ENCODE measurements at regions not wholly inside any gene's neighbourhood (a gene's known extent, or its start where the extent isn't known, plus 50 kb on each side); places are given as distances from the start of the nearest gene placed in this dataset.

GRCh38 chr16:73319737-73320136, 271.8 kb upstream of the ZFHX3 start:
- no peak for TF ChIP-seq EZH2 (IDR thresholded peaks at IDR 0.05; ENCODE audit: borderline replicate concordance, low read length)
- no peak for TF ChIP-seq CTCF (IDR thresholded peaks at IDR 0.05; ENCODE audit: low read length)
